GM23338 (cell line): ENCODE measurements at regions not wholly inside any gene's neighbourhood (a gene's known extent, or its start where the extent isn't known, plus 50 kb on each side); places are given as distances from the start of the nearest gene placed in this dataset.

Experiments used
- ATAC-seq: fragments of 200-7000 bp; cut with Tn5 transposase; 3 replicates; pipeline ENCODE4 v1.9.1; 2020
- DNase-seq: peaks from one replicate; pipeline ENCODE4 v3.0.0-alpha.2; 2015; ENCODE audit warnings: low spot score
- H2AFZ ChIP-seq: fragments of 200-600 bp; sonication (generic); 2 replicates; pipeline ENCODE4 v1.8.0; 2016; ENCODE audit warnings: antibody characterized with exemption, mild to moderate bottlenecking, moderate library complexity
- H3F3A ChIP-seq: fragments of 200-600 bp; sonication (generic); replicated peaks from 2 replicates; pipeline ENCODE4 v1.8.0; 2017; ENCODE audit warnings: antibody characterized with exemption, mixed run types, low read depth
- H3K27ac ChIP-seq: fragments of 200-600 bp; sonication (generic); 2 replicates; pipeline ENCODE4 v1.6.1; 2016; ENCODE audit warnings: low read depth
- H3K27me3 ChIP-seq: fragments of 200-600 bp; sonication (generic); 2 replicates; pipeline ENCODE4 v1.8.0; 2016; ENCODE audit warnings: mild to moderate bottlenecking, mixed run types, moderate library complexity; ENCODE audit not compliant: insufficient read depth
- H3K36me3 ChIP-seq: fragments of 200-600 bp; sonication (generic); 2 replicates; pipeline ENCODE4 v1.8.0; 2016; ENCODE audit warnings: mild to moderate bottlenecking; ENCODE audit not compliant: insufficient read depth
- H3K4me1 ChIP-seq: fragments of 200-600 bp; sonication (generic); 2 replicates; pipeline ENCODE4 v1.8.0; 2016; ENCODE audit warnings: mild to moderate bottlenecking, moderate library complexity; ENCODE audit not compliant: insufficient read depth
- H3K4me2 ChIP-seq: fragments of 200-600 bp; sonication (generic); 2 replicates; pipeline ENCODE4 v1.7.1; 2017; ENCODE audit warnings: mixed run types
- H3K4me3 ChIP-seq: fragments of 200-600 bp; sonication (generic); 2 replicates; pipeline ENCODE4 v1.6.1; 2016; ENCODE audit warnings: mixed run types
- H3K79me2 ChIP-seq: fragments of 200-600 bp; sonication (generic); replicated peaks from 2 replicates; pipeline ENCODE4 v1.8.0; 2017; ENCODE audit warnings: mild to moderate bottlenecking; ENCODE audit not compliant: insufficient read depth
- H3K9me2 ChIP-seq: fragments of 200-600 bp; sonication (generic); 2 replicates; pipeline ENCODE4 v1.8.0; 2017; ENCODE audit not compliant: insufficient read depth
- H4K20me1 ChIP-seq: fragments of 200-600 bp; sonication (generic); replicated peaks from 2 replicates; pipeline ENCODE4 v1.8.0; 2017; ENCODE audit warnings: mild to moderate bottlenecking; ENCODE audit not compliant: insufficient read depth
- H3K27ac Mint-ChIP-seq: 2 replicates; pipeline ENCODE4 v1.8.0; 2020; ENCODE audit warnings: inconsistent platforms, mild to moderate bottlenecking, moderate library complexity, mixed read lengths
- H3K27me3 Mint-ChIP-seq: 3 replicates; pipeline ENCODE4 v1.8.0; 2022; ENCODE audit warnings: low read depth, mild to moderate bottlenecking, moderate library complexity, mixed read lengths, inconsistent platforms; ENCODE audit not compliant: insufficient read depth, poor library complexity
- H3K36me3 Mint-ChIP-seq: 3 replicates; pipeline ENCODE4 v1.8.0; 2021; ENCODE audit warnings: low read depth, mild to moderate bottlenecking, inconsistent platforms, moderate library complexity, mixed read lengths
- H3K4me1 Mint-ChIP-seq: 3 replicates; pipeline ENCODE4 v1.8.0; 2020; ENCODE audit warnings: mild to moderate bottlenecking, inconsistent platforms, mixed read lengths
- H3K4me3 Mint-ChIP-seq: 3 replicates; pipeline ENCODE4 v1.8.0; 2021; ENCODE audit warnings: moderate library complexity, mild to moderate bottlenecking, inconsistent platforms, mixed read lengths
- H3K9me3 Mint-ChIP-seq: 3 replicates; pipeline ENCODE4 v1.8.0; 2020; ENCODE audit warnings: moderate library complexity, mild to moderate bottlenecking, inconsistent platforms, mixed read lengths
- CTCF ChIP-seq, 2 experiments: fragments of 200-600 bp in 1 of 2; sonication (generic) in 1 of 2; conservative IDR thresholded peaks; 2 replicates each; pipeline versions ENCODE4 v1.5.1 to v1.6.1; 2016 to 2017; ENCODE audit warnings: antibody characterized with exemption in 2 of 2, low read depth in 2 of 2, mild to moderate bottlenecking in 2 of 2, moderate library complexity in 1 of 2
- REST ChIP-seq: IDR thresholded peaks from one replicate; pipeline ENCODE4 v1.6.1; 2018; ENCODE audit warnings: antibody characterized with exemption; ENCODE audit not compliant: unreplicated experiment

- ATAC-seq = peak; percentile 90
Observed at GRCh38 chr1:25148673-25149300, 83.5 kb downstream of the SYF2 start.

More at GRCh38 chr1:25148673-25149300, 83.5 kb downstream of the SYF2 start:
- TF ChIP-seq REST (no peak), CTCF (conservative IDR thresholded peaks at IDR 0.05; ENCODE audit: low read depth in 2 of 2) (peak; percentile 75 to 79)
- Histone ChIP-seq H3F3A (no peaks in the 10 kb centered on the region), H3K27me3 (no peaks in the 10 kb centered on the region), H3K4me2 (no peak overlapping the region), H3K27ac (no peak overlapping the region), H3K36me3 (no peaks in the 10 kb centered on the region), H3K79me2 (no peaks in the 10 kb centered on the region), H4K20me1 (no peaks in the 10 kb centered on the region), H3K4me1 (no peaks in the 10 kb centered on the region), H3K4me3 (no peak overlapping the region), H2AFZ (peak overlapping the region; percentile 45; the same call in 1 of the 2 replicates), H3K9me2 (no peaks in the 10 kb centered on the region)
- DNase-seq = peak; percentile 74
- H3K9me3 Mint-ChIP-seq = no peaks in the 10 kb centered on the region; the same call in 2 of the 3 replicates
- no peak overlapping the region for H3K27ac Mint-ChIP-seq
- no peak overlapping the region for H3K4me3 Mint-ChIP-seq
- peaks cover 3% of the 10 kb centered on the region; the same call in 1 of the 3 replicates for H3K4me1 Mint-ChIP-seq
- no peaks in the 10 kb centered on the region for H3K36me3 Mint-ChIP-seq
- H3K27me3 Mint-ChIP-seq = peaks cover 4% of the 10 kb centered on the region
